22Rv1 (cell line): ENCODE measurements at regions not wholly inside any gene's neighbourhood (a gene's known extent, or its start where the extent isn't known, plus 50 kb on each side); places are given as distances from the start of the nearest gene placed in this dataset.

ENCODE experiments used
- CTCF ChIP-seq: fragments of 450-650 bp; IDR thresholded peaks from 2 replicates; pipeline ENCODE4 v1.5.1; 2017; ENCODE audit warnings: mild to moderate bottlenecking
- ZFX ChIP-seq: fragments of 450-650 bp; IDR thresholded peaks from 2 replicates; pipeline ENCODE4 v1.6.1; 2017; ENCODE audit warnings: antibody characterized with exemption, borderline replicate concordance

GRCh38 chr6:156383059-156383458 lies 394.1 kb upstream of the ARID1B start:
- TF ChIP-seq CTCF (no peak), ZFX (no peak)
